Mesenchymal stem cell (in vitro differentiated cells and primary cell): ENCODE measurements at regions not wholly inside any gene's neighbourhood (a gene's known extent, or its start where the extent isn't known, plus 50 kb on each side); places are given as distances from the start of the nearest gene placed in this dataset.

Experiments
- DNase-seq: peaks from one replicate; pipeline ENCODE4 v3.0.0-alpha.2; 2013
- H2AFZ ChIP-seq: one replicate; pipeline ENCODE4 v1.6.1; 2013; ENCODE audit warnings: low read depth, mild to moderate bottlenecking, control low read depth, inconsistent platforms, low read length, moderate library complexity
- H2AK5ac ChIP-seq: 2 replicates; pipeline ENCODE4 v1.6.1; 2013; ENCODE audit warnings: low read length, moderate library complexity, mild to moderate bottlenecking, inconsistent platforms; ENCODE audit not compliant: severe bottlenecking
- H2BK120ac ChIP-seq: one replicate; pipeline ENCODE4 v1.6.1; 2013; ENCODE audit warnings: low read depth, mild to moderate bottlenecking, inconsistent platforms, low read length, moderate library complexity
- H2BK12ac ChIP-seq, 2 experiments: one replicate each; pipeline ENCODE4 v1.6.1; 2013; ENCODE audit warnings: inconsistent platforms in 2 of 2, low read length in 2 of 2, mild to moderate bottlenecking in 2 of 2, moderate library complexity in 2 of 2, control low read depth in 1 of 2
- H2BK15ac ChIP-seq: one replicate; pipeline ENCODE4 v1.6.1; 2013; ENCODE audit warnings: mild to moderate bottlenecking, low read depth, inconsistent platforms; ENCODE audit not compliant: poor library complexity, severe bottlenecking
- H2BK5ac ChIP-seq: 2 replicates; pipeline ENCODE4 v1.6.1; 2013; ENCODE audit warnings: low read depth, mild to moderate bottlenecking, low read length, control low read depth, inconsistent platforms; ENCODE audit not compliant: poor library complexity, severe bottlenecking
- H3K14ac ChIP-seq, 2 experiments: one replicate each; pipeline ENCODE4 v1.6.1; 2013; ENCODE audit warnings: inconsistent platforms in 2 of 2, low read length in 2 of 2, control low read depth in 1 of 2, mild to moderate bottlenecking in 1 of 2, moderate library complexity in 1 of 2
- H3K18ac ChIP-seq, 2 experiments: one replicate each; pipeline ENCODE4 v1.6.1; 2013; ENCODE audit warnings: inconsistent platforms in 2 of 2, low read length in 2 of 2, control low read depth in 1 of 2, low read depth in 1 of 2, mild to moderate bottlenecking in 1 of 2
- H3K23ac ChIP-seq, 2 experiments: one replicate each; pipeline ENCODE4 v1.6.1; 2013; ENCODE audit warnings: inconsistent platforms in 2 of 2, low read length in 2 of 2, mild to moderate bottlenecking in 2 of 2, moderate library complexity in 2 of 2, control low read depth in 1 of 2
- H3K27ac ChIP-seq: 2 replicates; pipeline ENCODE4 v1.5.1; 2013; ENCODE audit warnings: mild to moderate bottlenecking, moderate library complexity, low read length, control low read depth, inconsistent platforms; ENCODE audit not compliant: poor library complexity, severe bottlenecking
- H3K27me3 ChIP-seq, 2 experiments: 2 replicates each; pipeline versions ENCODE4 v1.6.1 to v1.7.0; 2013; ENCODE audit warnings: low read length in 2 of 2, mild to moderate bottlenecking in 2 of 2, moderate library complexity in 2 of 2, control low read depth in 1 of 2, inconsistent platforms in 1 of 2; ENCODE audit not compliant: control insufficient read depth in 1 of 2, insufficient read depth in 1 of 2
- H3K36me3 ChIP-seq, 2 experiments: 2 replicates each; pipeline versions ENCODE4 v1.6.1 to v1.7.0; 2013; ENCODE audit warnings: low read length in 2 of 2, control low read depth in 1 of 2, inconsistent platforms in 1 of 2, low read depth in 1 of 2, mild to moderate bottlenecking in 1 of 2; ENCODE audit not compliant: insufficient read depth in 2 of 2, control insufficient read depth in 1 of 2
- H3K4ac ChIP-seq, 2 experiments: one replicate each; pipeline ENCODE4 v1.6.1; 2013; ENCODE audit warnings: inconsistent platforms in 2 of 2, low read length in 2 of 2, mild to moderate bottlenecking in 2 of 2, moderate library complexity in 2 of 2, control low read depth in 1 of 2, low read depth in 1 of 2
- H3K4me1 ChIP-seq: 2 replicates; pipeline ENCODE4 v1.6.1; 2013; ENCODE audit warnings: low read depth, low read length, control low read depth; ENCODE audit not compliant: control insufficient read depth, insufficient read depth
- H3K4me2 ChIP-seq: 2 replicates; pipeline ENCODE4 v1.6.1; 2013; ENCODE audit warnings: low read length, mild to moderate bottlenecking, inconsistent platforms; ENCODE audit not compliant: poor library complexity, severe bottlenecking
- H3K4me3 ChIP-seq, 2 experiments: 2 replicates each; pipeline versions ENCODE4 v1.5.1 to v1.7.0; 2013; ENCODE audit warnings: low read length in 2 of 2, mild to moderate bottlenecking in 2 of 2, control low read depth in 1 of 2, low read depth in 1 of 2; ENCODE audit not compliant: insufficient read depth in 1 of 2
- H3K79me1 ChIP-seq: replicated peaks from 2 replicates; pipeline ENCODE4 v1.6.1; 2013; ENCODE audit warnings: mild to moderate bottlenecking, control low read depth, low read length, inconsistent platforms; ENCODE audit not compliant: poor library complexity, severe bottlenecking
- H3K9ac ChIP-seq: 2 replicates; pipeline ENCODE4 v1.7.0; 2013; ENCODE audit warnings: mild to moderate bottlenecking, low read length, moderate library complexity
- H3K9me3 ChIP-seq: 2 replicates; pipeline ENCODE4 v1.7.0; 2013; ENCODE audit warnings: mild to moderate bottlenecking, low read length; ENCODE audit not compliant: control insufficient read depth
- H4K8ac ChIP-seq: one replicate; pipeline ENCODE4 v1.6.1; 2013; ENCODE audit warnings: inconsistent platforms, mild to moderate bottlenecking, low read length, moderate library complexity
- H4K91ac ChIP-seq: one replicate; pipeline ENCODE4 v1.6.1; 2013; ENCODE audit warnings: mild to moderate bottlenecking, low read length, inconsistent platforms
- WGBS: methylation state at CpG from one replicate; pipeline ENCODE4 v1.1.7; 2013; ENCODE audit warnings: mixed read lengths; 5-methylcytosine and 5-hydroxymethylcytosine counted together

GRCh38 chr1:239803781-239804180 is 287.9 kb upstream of the FMN2 start:
- DNase-seq, result no peak
- Histone ChIP-seq H2BK5ac (no peak overlapping the region), H3K36me3 (no peaks in the 10 kb centered on the region), H4K91ac (no peak overlapping the region), H3K4me1 (no peaks in the 10 kb centered on the region), H4K8ac (no peak overlapping the region), H2AFZ (no peak overlapping the region), H3K9me3 (no peaks in the 10 kb centered on the region), H3K4me2 (no peak overlapping the region), H3K27me3 (peaks cover 4 to 33% of the 10 kb centered on the region in 2 experiments), H3K79me1 (no peaks in the 10 kb centered on the region), H3K4ac (no peak overlapping the region), H3K27ac (no peak overlapping the region), H2AK5ac (no peak overlapping the region), H3K23ac (no peak overlapping the region), H2BK120ac (no peak overlapping the region), H2BK12ac (no peak overlapping the region), H3K9ac (no peak overlapping the region), H2BK15ac (no peak overlapping the region), H3K4me3 (no peak overlapping the region), H3K14ac (no peak overlapping the region), H3K18ac (no peak overlapping the region)
- WGBS, result 31% methylated on average over 6 of the region's 6 CpGs

- Histone ChIP-seq H2AFZ (no peak overlapping the region), H3K4me2 (no peak overlapping the region), H4K91ac (no peak overlapping the region), H3K36me3 (no peaks in the 10 kb centered on the region), H4K8ac (no peak overlapping the region), H3K79me1 (no peaks in the 10 kb centered on the region), H3K4ac (no peak overlapping the region), H3K4me3 (no peak overlapping the region), H3K27me3 (peaks cover 4 to 28% of the 10 kb centered on the region in 2 experiments), H2AK5ac (no peak overlapping the region), H2BK5ac (no peak overlapping the region), H3K9ac (no peak overlapping the region), H3K18ac (no peak overlapping the region), H3K27ac (no peak overlapping the region), H3K9me3 (no peaks in the 10 kb centered on the region), H2BK120ac (no peak overlapping the region), H3K23ac (no peak overlapping the region), H3K14ac (no peak overlapping the region), H3K4me1 (no peaks in the 10 kb centered on the region), H2BK15ac (no peak overlapping the region), H2BK12ac (no peak overlapping the region)
- no peak for DNase-seq
- WGBS, result 85% methylated on average over 4 of the region's 4 CpGs
Measured at GRCh38 chr1:239804266-239804665, 287.4 kb upstream of the FMN2 start.

DNA sequence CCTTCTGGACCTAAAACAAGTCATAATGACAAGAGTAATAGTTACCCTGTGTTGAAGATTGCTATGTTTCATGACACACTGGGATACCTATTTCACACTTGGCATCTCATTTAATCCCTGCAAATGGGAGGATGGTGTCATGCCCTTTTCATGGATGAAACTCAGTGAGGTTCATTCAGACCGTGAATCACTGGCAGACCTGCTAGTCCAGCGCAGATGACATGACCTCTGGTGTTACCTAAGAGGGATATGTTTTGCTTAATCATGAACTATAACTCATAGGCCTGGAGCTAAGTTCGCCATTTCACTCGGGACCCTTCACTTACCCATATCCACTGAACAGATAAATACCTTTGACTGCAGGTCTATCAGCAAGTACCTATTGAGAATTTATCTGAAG is 286.6 kb upstream of the FMN2 start:
- no peak overlapping the region for H3K18ac ChIP-seq
- no peaks in the 10 kb centered on the region for H3K36me3 ChIP-seq
- H3K79me1 ChIP-seq, result no peaks in the 10 kb centered on the region
- no peak for DNase-seq
- no peak overlapping the region for H3K4me3 ChIP-seq
- H3K9ac ChIP-seq, result no peak overlapping the region
- H2BK120ac ChIP-seq, result no peak overlapping the region
- no peak overlapping the region for H4K8ac ChIP-seq
- no peak overlapping the region for H3K14ac ChIP-seq
- no peaks in the 10 kb centered on the region for H3K4me1 ChIP-seq
- H2BK12ac ChIP-seq, result no peak overlapping the region
- H2BK5ac ChIP-seq, result no peak overlapping the region
- no peak overlapping the region for H3K4me2 ChIP-seq
- H2AK5ac ChIP-seq, result no peak overlapping the region
- no peak overlapping the region for H3K23ac ChIP-seq
- 84% methylated on average over 2 of the region's 4 CpGs for WGBS
- H3K9me3 ChIP-seq, result no peaks in the 10 kb centered on the region
- H2AFZ ChIP-seq, result no peak overlapping the region
- no peak overlapping the region for H3K27ac ChIP-seq
- H4K91ac ChIP-seq, result no peak overlapping the region
- no peak overlapping the region for H2BK15ac ChIP-seq
- no peak overlapping the region for H3K4ac ChIP-seq
- peaks cover 4 to 23% of the 10 kb centered on the region in 2 experiments for H3K27me3 ChIP-seq

GRCh38 chr1:239805851-239806772 is 285.6 kb upstream of the FMN2 start:
- Histone ChIP-seq H3K79me1 (no peaks in the 10 kb centered on the region), H2BK120ac (no peak overlapping the region), H2AFZ (no peak overlapping the region), H2BK15ac (no peak overlapping the region), H3K23ac (no peak overlapping the region), H2AK5ac (no peak overlapping the region), H3K9ac (no peak overlapping the region), H3K4me1 (no peaks in the 10 kb centered on the region), H3K14ac (no peak overlapping the region), H3K18ac (no peak overlapping the region), H3K4me2 (no peak overlapping the region), H3K4ac (no peak overlapping the region), H4K8ac (no peak overlapping the region), H2BK5ac (no peak overlapping the region), H3K4me3 (no peak overlapping the region), H4K91ac (no peak overlapping the region), H3K27ac (no peak overlapping the region), H3K9me3 (no peaks in the 10 kb centered on the region), H3K36me3 (no peaks in the 10 kb centered on the region), H3K27me3 (peaks cover 4 to 20% of the 10 kb centered on the region in 2 experiments), H2BK12ac (no peak overlapping the region)
- WGBS, result 72% methylated on average over 7 of the region's 10 CpGs
- no peak for DNase-seq
